Adrenal gland (tissue), 9 donors: ENCODE measurements at regions not wholly inside any gene's neighbourhood (a gene's known extent, or its start where the extent isn't known, plus 50 kb on each side); places are given as distances from the start of the nearest gene placed in this dataset.

Experiments used
- DNase-seq, 7 donors: peaks; one replicate each; pipeline ENCODE4 v3.0.0-alpha.2; 2019 to 2020
- H3K27ac ChIP-seq, 5 donors: fragments of 200-600 bp; sonication (generic) in 4 of 5; 1 replicate in 3 of 5; 2 replicates in 2 of 5; pipeline versions ENCODE4 v1.5.1 to v1.8.0; 2016 to 2020; ENCODE audit warnings: mild to moderate bottlenecking in 1 of 5
- H3K27me3 ChIP-seq: fragments of 200-600 bp; 2 replicates; pipeline ENCODE4 v1.8.0; 2021
- H3K36me3 ChIP-seq, 2 donors: fragments of 200-600 bp; replicated peaks in 1 of 2; 1 replicate in 1 of 2; 2 replicates in 1 of 2; pipeline versions ENCODE4 v1.5.1 to v1.8.0; 2018 to 2022
- H3K4me1 ChIP-seq, 2 donors: fragments of 200-600 bp; replicated peaks in 1 of 2; 1 replicate in 1 of 2; 2 replicates in 1 of 2; pipeline versions ENCODE4 v1.5.1 to v1.8.0; 2018 to 2021
- H3K4me3 ChIP-seq, 4 donors: fragments of 200-600 bp; sonication (generic) in 3 of 4; one replicate each; pipeline ENCODE4 v1.5.1; 2016 to 2018
- H3K9me3 ChIP-seq, 3 donors: fragments of 200-600 bp; sonication (generic) in 1 of 3; replicated peaks in 1 of 3; 1 replicate in 2 of 3; 2 replicates in 1 of 3; pipeline versions ENCODE4 v1.5.1 to v1.8.0; 2016 to 2021
- POLR2A ChIP-seq, 2 donors: fragments of 450-650 bp; IDR thresholded peaks; one replicate each; pipeline ENCODE4 v1.6.1; 2017; ENCODE audit warnings: antibody characterized with exemption in 2 of 2, mild to moderate bottlenecking in 2 of 2, moderate library complexity in 1 of 2
- WGBS, 4 donors: extraction: QIAGEN DNeasy Blood & Tissue Kit in 2 of 4; methylation state at CpG; one replicate each; pipeline versions ENCODE4 v1.1.5 to v1.1.7; 2013 to 2017; 5-methylcytosine and 5-hydroxymethylcytosine counted together
- intact Hi-C, 2 donors: fragments of 100-400 bp; cut with DNase I; formaldehyde crosslinking; loops; one replicate each; pipeline versions ENCODE4 v1.14.1 to v1.15.0; 2022 to 2023
- TF ChIP-seq, protein P1 (sequence below), 6 experiments: fragments of 450-650 bp in 4 of 6; fragments of 200-600 bp in 2 of 6; sonication (generic) in 1 of 6; IDR thresholded peaks; 1 replicate in 5 of 6; 2 replicates in 1 of 6; pipeline versions ENCODE4 v1.5.1 to v1.8.0; 2016 to 2021; ENCODE audit warnings: antibody characterized with exemption in 6 of 6, mild to moderate bottlenecking in 2 of 6, moderate library complexity in 1 of 6
- donor health status: healthy with polysubstance abuse.
- donor health status: Bipolar disorder and iron deficiency.
- donor health status: DM: yes; HTN: yes; CAD: no.
- donor health status: DM: no; HTN: no; CAD: no.
- donor health status: DM: no; HTN: no; CAD: no.

DNA sequence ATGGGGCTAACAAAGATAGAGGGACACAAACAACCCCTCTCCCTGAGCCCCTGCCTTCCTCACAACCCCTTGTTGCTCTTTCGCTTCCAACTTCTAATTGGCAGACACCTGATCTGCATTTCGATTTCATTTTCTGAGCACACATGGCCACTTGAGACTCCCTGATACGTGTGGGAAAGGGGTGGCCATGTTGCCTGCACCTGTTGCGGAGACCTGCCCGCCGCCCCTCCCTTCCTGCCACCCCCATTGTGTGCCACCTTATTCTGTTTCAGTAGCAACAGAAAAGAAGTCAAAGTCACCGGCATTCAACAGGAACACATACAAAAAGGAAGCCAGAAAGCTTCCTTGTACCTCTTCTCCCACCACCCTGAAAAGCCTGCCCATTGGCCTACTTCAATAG is 254.7 kb upstream of the SOX9 start:
- no peaks in the 10 kb centered on the region for H3K27me3 ChIP-seq

DNA sequence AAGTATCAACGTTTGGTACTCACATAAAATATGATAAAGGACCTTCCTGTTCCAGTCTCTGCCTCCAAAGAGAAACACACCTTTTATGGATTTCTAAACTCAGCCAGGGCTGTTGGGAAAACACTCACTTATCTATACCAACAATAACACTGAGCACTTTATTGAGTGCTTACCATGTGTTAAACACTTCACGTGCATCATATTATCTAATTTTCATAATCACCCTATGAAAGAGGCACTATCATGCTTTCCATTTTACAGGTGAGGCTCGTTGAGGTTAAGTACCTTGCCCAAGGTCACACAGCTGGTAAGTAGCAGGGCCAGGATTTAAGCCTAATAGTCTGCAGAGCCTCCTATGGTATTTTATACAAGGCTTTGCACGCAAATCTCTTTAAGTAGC is 251.5 kb upstream of the SOX9 start:
- no peaks in the 10 kb centered on the region for H3K4me1 ChIP-seq
- no peaks in the 10 kb centered on the region for H3K36me3 ChIP-seq
- no peaks in the 10 kb centered on the region for H3K9me3 ChIP-seq
- TF ChIP-seq POLR2A (IDR thresholded peaks at IDR 0.05), result no peak
- TF ChIP-seq, protein P1, sequence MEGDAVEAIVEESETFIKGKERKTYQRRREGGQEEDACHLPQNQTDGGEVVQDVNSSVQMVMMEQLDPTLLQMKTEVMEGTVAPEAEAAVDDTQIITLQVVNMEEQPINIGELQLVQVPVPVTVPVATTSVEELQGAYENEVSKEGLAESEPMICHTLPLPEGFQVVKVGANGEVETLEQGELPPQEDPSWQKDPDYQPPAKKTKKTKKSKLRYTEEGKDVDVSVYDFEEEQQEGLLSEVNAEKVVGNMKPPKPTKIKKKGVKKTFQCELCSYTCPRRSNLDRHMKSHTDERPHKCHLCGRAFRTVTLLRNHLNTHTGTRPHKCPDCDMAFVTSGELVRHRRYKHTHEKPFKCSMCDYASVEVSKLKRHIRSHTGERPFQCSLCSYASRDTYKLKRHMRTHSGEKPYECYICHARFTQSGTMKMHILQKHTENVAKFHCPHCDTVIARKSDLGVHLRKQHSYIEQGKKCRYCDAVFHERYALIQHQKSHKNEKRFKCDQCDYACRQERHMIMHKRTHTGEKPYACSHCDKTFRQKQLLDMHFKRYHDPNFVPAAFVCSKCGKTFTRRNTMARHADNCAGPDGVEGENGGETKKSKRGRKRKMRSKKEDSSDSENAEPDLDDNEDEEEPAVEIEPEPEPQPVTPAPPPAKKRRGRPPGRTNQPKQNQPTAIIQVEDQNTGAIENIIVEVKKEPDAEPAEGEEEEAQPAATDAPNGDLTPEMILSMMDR (IDR thresholded peaks at IDR 0.05), result no peak
- intact Hi-C loops, result no loop called here
- DNase-seq, result no peak
- no peak overlapping the region for H3K27ac ChIP-seq
- H3K4me3 ChIP-seq, result no peak overlapping the region
- whole genome bisulfite sequencing, 4 donors, result 66 to 73% (median 69%) methylated on average over 4 of the region's 4 CpGs
- H3K27me3 ChIP-seq, result no peaks in the 10 kb centered on the region

More for the DNA sequence above, 254.7 kb upstream of the SOX9 start:
- H3K4me3 ChIP-seq, result no peak overlapping the region
- H3K36me3 ChIP-seq, result no peaks in the 10 kb centered on the region
- H3K27ac ChIP-seq, result no peak overlapping the region
- no peaks in the 10 kb centered on the region for H3K9me3 ChIP-seq
- intact Hi-C loops, result no loop called here
- TF ChIP-seq, protein P1 (IDR thresholded peaks at IDR 0.05), result no peak
- no peak for TF ChIP-seq POLR2A (IDR thresholded peaks at IDR 0.05)
- H3K4me1 ChIP-seq, result no peaks in the 10 kb centered on the region
- no peak for DNase-seq
- WGBS, 4 donors, result 83 to 90% (median 86%) methylated on average over 7 of the region's 7 CpGs

DNA sequence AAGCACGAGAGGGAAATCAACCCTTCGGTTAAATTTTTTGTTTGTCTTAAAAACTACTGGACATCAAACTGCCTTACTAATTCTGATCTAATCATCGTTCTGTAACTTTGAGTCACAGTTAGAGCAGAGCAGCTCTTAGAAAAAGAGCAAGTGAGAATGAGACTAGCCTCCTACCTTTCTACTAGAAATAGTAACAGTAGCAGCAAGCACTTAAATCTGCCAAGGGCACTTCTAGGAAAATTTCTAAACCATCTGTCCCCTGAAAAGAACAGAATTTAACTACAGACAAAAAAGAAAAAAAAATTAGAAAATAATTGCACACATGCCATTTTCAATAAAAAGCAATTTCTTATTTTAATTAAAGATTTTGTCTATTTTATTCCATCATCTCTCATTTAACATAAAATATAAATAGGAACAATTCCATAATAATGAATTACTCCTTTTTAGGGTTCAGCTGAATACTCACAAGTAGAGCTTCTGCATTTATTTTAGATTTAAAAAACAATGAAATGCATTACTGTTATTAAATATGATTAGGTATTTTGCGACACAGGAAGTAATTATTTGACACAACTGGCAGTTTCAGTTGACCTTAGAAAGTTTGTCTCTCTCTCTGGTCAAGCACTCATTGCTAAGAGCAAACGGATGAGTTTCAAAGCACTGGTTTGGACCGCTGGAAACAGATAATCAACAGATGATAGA is 250.8 kb upstream of the SOX9 start:
- H3K36me3 ChIP-seq, result no peaks in the 10 kb centered on the region
- no peaks in the 10 kb centered on the region for H3K4me1 ChIP-seq
- no peak for DNase-seq
- intact Hi-C loops, result no loop called here
- H3K9me3 ChIP-seq, result no peaks in the 10 kb centered on the region
- 58 to 66% (median 59%) methylated on average over 6 of the region's 6 CpGs for WGBS, 4 donors
- H3K27ac ChIP-seq, result no peak overlapping the region
- no peak for TF ChIP-seq POLR2A (IDR thresholded peaks at IDR 0.05)
- TF ChIP-seq, protein P1 (IDR thresholded peaks at IDR 0.05), result no peak
- H3K4me3 ChIP-seq, result no peak overlapping the region
- H3K27me3 ChIP-seq, result no peaks in the 10 kb centered on the region

DNA sequence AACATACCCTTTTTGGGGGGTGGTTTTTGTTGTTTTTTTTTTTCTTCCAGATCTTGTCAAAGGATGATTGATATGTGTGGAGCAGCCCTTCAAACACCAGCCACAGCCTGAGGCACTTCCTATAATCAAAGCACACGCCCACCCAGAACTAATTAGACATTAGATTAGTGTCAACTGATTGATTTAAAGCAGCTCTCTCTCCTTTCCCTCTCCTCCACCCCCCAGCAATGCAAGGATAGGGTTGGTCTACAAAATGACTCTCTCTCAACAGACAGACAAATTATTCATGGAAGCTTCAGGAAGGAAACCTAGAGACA is 250.3 kb upstream of the SOX9 start:
- intact Hi-C loops, result no loop called here
- Histone ChIP-seq H3K4me3 (no peak overlapping the region), H3K9me3 (no peaks in the 10 kb centered on the region), H3K27ac (no peak overlapping the region), H3K4me1 (no peaks in the 10 kb centered on the region), H3K36me3 (no peaks in the 10 kb centered on the region), H3K27me3 (no peaks in the 10 kb centered on the region)
- TF ChIP-seq, protein P1 (IDR thresholded peaks at IDR 0.05), result no peak
- no peak for TF ChIP-seq POLR2A (IDR thresholded peaks at IDR 0.05)
- 42 to 50% (median 49%) methylated on average over 1 of the region's 1 CpG for WGBS, 4 donors
- no peak for DNase-seq
